ENCODE measurements at regions not wholly inside any gene's neighbourhood (a gene's known extent, or its start where the extent isn't known, plus 50 kb on each side); places are given as distances from the start of the nearest gene placed in this dataset.

- Histone ChIP-seq H3K9me1 (ENCODE audit: control insufficient read depth, insufficient read depth, low read length) (no peaks in the 10 kb centered on the region), H3K4me1 (replicated peaks in 1 of 2; ENCODE audit: control insufficient read depth in 2 of 2, insufficient read depth in 2 of 2, low read length in 2 of 2) (no peaks in the 10 kb centered on the region), H3K4me2 (ENCODE audit: insufficient read depth, low read length) (no peak overlapping the region), H4K20me1 (replicated peaks; ENCODE audit: control insufficient read depth, insufficient read depth, low read length) (no peaks in the 10 kb centered on the region), H3K79me2 (ENCODE audit: control insufficient read depth, insufficient read depth, low read length) (no peaks in the 10 kb centered on the region), H3K9me3 (replicated peaks; ENCODE audit: control insufficient read depth, insufficient read depth, low read depth, low read length) (no peaks in the 10 kb centered on the region), H2AFZ (ENCODE audit: low read depth, low read length) (no peak overlapping the region), H3K27ac (ENCODE audit: extremely low read depth, low read depth, low read length) (no peak overlapping the region), H3K4me3 (no peak overlapping the region), H3K36me3 (ENCODE audit: control insufficient read depth, insufficient read depth, low read length) (no peaks in the 10 kb centered on the region), H3K9ac (ENCODE audit: insufficient read depth in 1 of 2, low read depth in 2 of 2, low read length in 2 of 2) (no peak overlapping the region), H3K27me3 (ENCODE audit: control insufficient read depth in 2 of 2, insufficient read depth in 2 of 2, low read length in 2 of 2) (no peaks in the 10 kb centered on the region)
- WGBS (ENCODE audit: insufficient coverage, low coverage, missing lambda C conversion rate): 0% methylated on average over 2 of the region's 2 CpGs
- ChIA-PET CTCF (ENCODE audit: low intra/inter-chr PET ratio) (no interaction called here), POLR2A (no interaction called here)
- FAIRE-seq (no peak), ATAC-seq (no peak), DNase-seq (ENCODE audit: extremely low read depth in 1 of 4, low spot score in 3 of 4) (no peak)
- in situ Hi-C loops (cut with MboI): no loop called here
- intact Hi-C loops (cut with micrococcal nuclease): no loop called here
- BruUV-seq (replicated peaks): no TSS peak
- TF ChIP-seq HOMEZ (CRISPR knock-in tag; IDR thresholded peaks at IDR 0.05): no peak
- TF ChIP-seq HDAC3 (IDR thresholded peaks at IDR 0.05; ENCODE audit: borderline replicate concordance, partially characterized antibody): no peak
- no peak for TF ChIP-seq TEAD4 (IDR thresholded peaks at IDR 0.05; ENCODE audit: low read length)
- no peak for TF ChIP-seq TEAD4 (CRISPR knock-in tag; IDR thresholded peaks at IDR 0.05; ENCODE audit: borderline replicate concordance)
- TF ChIP-seq NEUROD1 (IDR thresholded peaks at IDR 0.05; ENCODE audit: borderline replicate concordance, low read depth, low read length, partially characterized antibody): no peak
- no peak for TF ChIP-seq ZNF507 (tag; conservative IDR thresholded peaks at IDR 0.05)
- TF ChIP-seq ZNF589 (CRISPR knock-in tag; IDR thresholded peaks at IDR 0.05; ENCODE audit: low read depth): no peak
- TF ChIP-seq FOXJ3 (CRISPR knock-in tag; IDR thresholded peaks at IDR 0.05): no peak
- no peak for TF ChIP-seq MNT (conservative IDR thresholded peaks at IDR 0.05)
- TF ChIP-seq, protein P1, sequence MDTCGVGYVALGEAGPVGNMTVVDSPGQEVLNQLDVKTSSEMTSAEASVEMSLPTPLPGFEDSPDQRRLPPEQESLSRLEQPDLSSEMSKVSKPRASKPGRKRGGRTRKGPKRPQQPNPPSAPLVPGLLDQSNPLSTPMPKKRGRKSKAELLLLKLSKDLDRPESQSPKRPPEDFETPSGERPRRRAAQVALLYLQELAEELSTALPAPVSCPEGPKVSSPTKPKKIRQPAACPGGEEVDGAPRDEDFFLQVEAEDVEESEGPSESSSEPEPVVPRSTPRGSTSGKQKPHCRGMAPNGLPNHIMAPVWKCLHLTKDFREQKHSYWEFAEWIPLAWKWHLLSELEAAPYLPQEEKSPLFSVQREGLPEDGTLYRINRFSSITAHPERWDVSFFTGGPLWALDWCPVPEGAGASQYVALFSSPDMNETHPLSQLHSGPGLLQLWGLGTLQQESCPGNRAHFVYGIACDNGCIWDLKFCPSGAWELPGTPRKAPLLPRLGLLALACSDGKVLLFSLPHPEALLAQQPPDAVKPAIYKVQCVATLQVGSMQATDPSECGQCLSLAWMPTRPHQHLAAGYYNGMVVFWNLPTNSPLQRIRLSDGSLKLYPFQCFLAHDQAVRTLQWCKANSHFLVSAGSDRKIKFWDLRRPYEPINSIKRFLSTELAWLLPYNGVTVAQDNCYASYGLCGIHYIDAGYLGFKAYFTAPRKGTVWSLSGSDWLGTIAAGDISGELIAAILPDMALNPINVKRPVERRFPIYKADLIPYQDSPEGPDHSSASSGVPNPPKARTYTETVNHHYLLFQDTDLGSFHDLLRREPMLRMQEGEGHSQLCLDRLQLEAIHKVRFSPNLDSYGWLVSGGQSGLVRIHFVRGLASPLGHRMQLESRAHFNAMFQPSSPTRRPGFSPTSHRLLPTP (IDR thresholded peaks at IDR 0.05; ENCODE audit: borderline replicate concordance, extremely low read depth, insufficient read length): no peak
- no peak for TF ChIP-seq FOXK1 (CRISPR knock-in tag; IDR thresholded peaks at IDR 0.05; ENCODE audit: borderline replicate concordance)
- no peak for TF ChIP-seq KDM5B (IDR thresholded peaks at IDR 0.05; ENCODE audit: insufficient replicate concordance, low read depth, low read length)
- TF ChIP-seq ZNF316 (IDR thresholded peaks at IDR 0.05): no peak
Observed at GRCh38 chrX:122422547-122422946, 761.5 kb upstream of the GRIA3 start.

Data from K562 (cell line).